ENCODE measurements at regions not wholly inside any gene's neighbourhood (a gene's known extent, or its start where the extent isn't known, plus 50 kb on each side); places are given as distances from the start of the nearest gene placed in this dataset.

DNA sequence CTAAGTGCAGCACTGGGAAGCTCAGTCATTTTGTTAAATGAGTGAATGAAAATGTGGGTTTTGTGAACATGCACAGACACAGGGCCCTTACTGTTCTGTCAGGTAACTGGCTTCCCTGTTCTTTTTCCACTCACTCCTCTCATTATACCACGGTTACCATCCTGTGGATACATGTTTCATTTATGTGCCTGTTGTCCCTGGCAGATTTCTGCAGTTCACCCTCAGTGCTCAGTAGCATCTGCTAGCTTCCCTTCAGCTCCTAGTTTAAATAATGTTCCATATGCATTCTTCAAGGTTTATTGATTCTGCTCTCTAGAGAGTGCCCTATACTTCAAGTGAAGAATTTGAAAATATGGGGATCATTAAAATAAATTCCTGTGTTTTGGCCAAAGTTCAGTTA is 1634.3 kb upstream of the ADGRL3 start:
- TF ChIP-seq ZSCAN12 (CRISPR knock-in tag; IDR thresholded peaks at IDR 0.05): no peak
- no peak for TF ChIP-seq ZNF777 (CRISPR knock-in tag; IDR thresholded peaks at IDR 0.05)
- no peak for TF ChIP-seq JUND (CRISPR knock-in tag; IDR thresholded peaks at IDR 0.05)
- TF ChIP-seq TCF12 (IDR thresholded peaks at IDR 0.05): no peak
- no peak for TF ChIP-seq TCF12 (CRISPR knock-in tag; IDR thresholded peaks at IDR 0.05)
- no peak for TF ChIP-seq KDM5A (IDR thresholded peaks at IDR 0.05; ENCODE audit: borderline replicate concordance, low read length)
- no peak for TF ChIP-seq KAT2B (IDR thresholded peaks at IDR 0.05; ENCODE audit: borderline replicate concordance, low read depth, low read length)
